ENCODE measurements at regions not wholly inside any gene's neighbourhood (a gene's known extent, or its start where the extent isn't known, plus 50 kb on each side); places are given as distances from the start of the nearest gene placed in this dataset.

- DNase-seq = no peak
Observed at GRCh38 chr15:29480949-29481348, 211.3 kb upstream of the NSMCE3 start.

GRCh38 chr15:29480278-29480677 lies 210.7 kb upstream of the NSMCE3 start:
- no peak for DNase-seq

GRCh38 chr15:29477256-29477655 lies 207.6 kb upstream of the NSMCE3 start:
- DNase-seq = no peak

GRCh38 chr15:29476503-29477080 lies 207.0 kb upstream of the NSMCE3 start:
- DNase-seq = no peak

GRCh38 chr15:29475096-29475495 lies 205.5 kb upstream of the NSMCE3 start:
- no peak for DNase-seq

- DNase-seq = no peak
Observed at GRCh38 chr15:29473621-29474105, 204.0 kb upstream of the NSMCE3 start.

- DNase-seq = no peak
Observed at GRCh38 chr15:29472901-29473445, 203.4 kb upstream of the NSMCE3 start.

GRCh38 chr15:29471757-29472156 lies 202.1 kb upstream of the NSMCE3 start:
- DNase-seq = no peak

GRCh38 chr15:29471306-29471705 lies 201.7 kb upstream of the NSMCE3 start:
- no peak for DNase-seq

GRCh38 chr15:29470794-29471193 lies 201.2 kb upstream of the NSMCE3 start:
- no peak for DNase-seq

- no peak for DNase-seq
Observed at GRCh38 chr15:29470311-29470710, 200.7 kb upstream of the NSMCE3 start.

- no peak for DNase-seq
Observed at GRCh38 chr15:29468899-29469298, 199.3 kb upstream of the NSMCE3 start.

GRCh38 chr15:29467091-29467490 lies 197.5 kb upstream of the NSMCE3 start:
- DNase-seq = no peak

GRCh38 chr15:29466292-29466691 lies 196.7 kb upstream of the NSMCE3 start:
- DNase-seq = no peak

GRCh38 chr15:29465816-29466215 lies 196.2 kb upstream of the NSMCE3 start:
- DNase-seq = no peak

GRCh38 chr15:29465196-29465595 lies 195.6 kb upstream of the NSMCE3 start:
- no peak for DNase-seq

GRCh38 chr15:29461877-29462276 lies 192.3 kb upstream of the NSMCE3 start:
- no peak for DNase-seq

GRCh38 chr15:29458361-29458760 lies 188.7 kb upstream of the NSMCE3 start:
- DNase-seq = no peak

GRCh38 chr15:29457729-29458128 lies 188.1 kb upstream of the NSMCE3 start:
- DNase-seq = no peak

GRCh38 chr15:29456964-29457363 lies 187.3 kb upstream of the NSMCE3 start:
- DNase-seq = no peak

GRCh38 chr15:29456255-29456654 lies 186.6 kb upstream of the NSMCE3 start:
- DNase-seq = no peak

- DNase-seq = no peak
Observed at GRCh38 chr15:29455530-29455929, 185.9 kb upstream of the NSMCE3 start.

GRCh38 chr15:29455055-29455454 lies 185.4 kb upstream of the NSMCE3 start:
- no peak for DNase-seq

- DNase-seq = no peak
Observed at GRCh38 chr15:29454506-29454905, 184.9 kb upstream of the NSMCE3 start.
